Mesothelial cell of epicardium (in vitro differentiated cells): ENCODE measurements at regions not wholly inside any gene's neighbourhood (a gene's known extent, or its start where the extent isn't known, plus 50 kb on each side); places are given as distances from the start of the nearest gene placed in this dataset.

Experiments
- DNase-seq, 2 experiments: peaks; one replicate each; pipeline ENCODE4 v3.0.0; 2021; ENCODE audit warnings: low spot score in 2 of 2; ENCODE audit not compliant: unreplicated experiment in 2 of 2
- H3K27ac Mint-ChIP-seq: 2 replicates; pipeline ENCODE4 v1.8.0; 2021; ENCODE audit warnings: mixed read lengths
- H3K27me3 Mint-ChIP-seq: 2 replicates; pipeline ENCODE4 v1.8.0; 2021; ENCODE audit warnings: low read depth, mixed read lengths
- H3K36me3 Mint-ChIP-seq: 2 replicates; pipeline ENCODE4 v1.8.0; 2021; ENCODE audit warnings: mixed read lengths
- H3K4me1 Mint-ChIP-seq: 2 replicates; pipeline ENCODE4 v1.8.0; 2021; ENCODE audit warnings: mixed read lengths
- H3K4me3 Mint-ChIP-seq: 2 replicates; pipeline ENCODE4 v1.8.0; 2021; ENCODE audit warnings: mild to moderate bottlenecking, moderate library complexity, mixed read lengths
- H3K9me3 Mint-ChIP-seq: 2 replicates; pipeline ENCODE4 v1.8.0; 2021; ENCODE audit warnings: mixed read lengths
- CTCF ChIP-seq: fragments of 200-600 bp; sonication (generic); IDR thresholded peaks from one replicate; pipeline ENCODE4 v1.5.0; 2021; ENCODE audit warnings: antibody characterized with exemption; ENCODE audit not compliant: unreplicated experiment

- H3K9me3 Mint-ChIP-seq = peaks cover 16% of the 10 kb centered on the region
- H3K4me3 Mint-ChIP-seq = no peak overlapping the region
- DNase-seq = no peak
- H3K27me3 Mint-ChIP-seq = no peaks in the 10 kb centered on the region
- H3K4me1 Mint-ChIP-seq = no peaks in the 10 kb centered on the region
- H3K27ac Mint-ChIP-seq = no peak overlapping the region
- no peaks in the 10 kb centered on the region for H3K36me3 Mint-ChIP-seq
- no peak for TF ChIP-seq CTCF
Measured at GRCh38 chr13:47437406-47437805, 540.6 kb upstream of the HTR2A start.

GRCh38 chr13:47433461-47434005 lies 536.7 kb upstream of the HTR2A start:
- no peak for DNase-seq
- H3K4me1 Mint-ChIP-seq = no peaks in the 10 kb centered on the region
- no peak overlapping the region for H3K27ac Mint-ChIP-seq
- H3K9me3 Mint-ChIP-seq = peaks cover 16% of the 10 kb centered on the region
- no peak overlapping the region for H3K4me3 Mint-ChIP-seq
- no peaks in the 10 kb centered on the region for H3K36me3 Mint-ChIP-seq
- TF ChIP-seq CTCF = no peak
- H3K27me3 Mint-ChIP-seq = no peaks in the 10 kb centered on the region

GRCh38 chr13:47426126-47426849 lies 529.4 kb upstream of the HTR2A start:
- no peak for TF ChIP-seq CTCF
- H3K27me3 Mint-ChIP-seq = no peaks in the 10 kb centered on the region
- H3K4me1 Mint-ChIP-seq = no peaks in the 10 kb centered on the region
- H3K36me3 Mint-ChIP-seq = no peaks in the 10 kb centered on the region
- no peak overlapping the region for H3K27ac Mint-ChIP-seq
- DNase-seq = no peak
- H3K4me3 Mint-ChIP-seq = no peak overlapping the region
- H3K9me3 Mint-ChIP-seq = peaks cover 3% of the 10 kb centered on the region

- TF ChIP-seq CTCF = no peak
- Mint-ChIP-seq H3K4me3 (no peak overlapping the region), H3K27me3 (no peaks in the 10 kb centered on the region), H3K36me3 (no peaks in the 10 kb centered on the region), H3K27ac (no peak overlapping the region), H3K4me1 (no peaks in the 10 kb centered on the region), H3K9me3 (peaks cover 3% of the 10 kb centered on the region)
- no peak for DNase-seq
Measured at GRCh38 chr13:47421525-47421924, 524.7 kb upstream of the HTR2A start.

GRCh38 chr13:47420568-47420967 lies 523.7 kb upstream of the HTR2A start:
- no peak for DNase-seq
- Mint-ChIP-seq H3K9me3 (peaks cover under 1% of the 10 kb centered on the region), H3K27ac (no peak overlapping the region), H3K4me3 (no peak overlapping the region), H3K36me3 (no peaks in the 10 kb centered on the region), H3K4me1 (no peaks in the 10 kb centered on the region), H3K27me3 (no peaks in the 10 kb centered on the region)
- no peak for TF ChIP-seq CTCF
